NCI-H146 treated with DMSO at 0.1 percent for 48 hours (cell line): ENCODE measurements at regions not wholly inside any gene's neighbourhood (a gene's known extent, or its start where the extent isn't known, plus 50 kb on each side); places are given as distances from the start of the nearest gene placed in this dataset.

ENCODE experiments used
- DNase-seq: peaks from one replicate; lab custom pipeline; 2025; ENCODE audit not compliant: unreplicated experiment; lab: John Stamatoyannopoulos, UW

DNA sequence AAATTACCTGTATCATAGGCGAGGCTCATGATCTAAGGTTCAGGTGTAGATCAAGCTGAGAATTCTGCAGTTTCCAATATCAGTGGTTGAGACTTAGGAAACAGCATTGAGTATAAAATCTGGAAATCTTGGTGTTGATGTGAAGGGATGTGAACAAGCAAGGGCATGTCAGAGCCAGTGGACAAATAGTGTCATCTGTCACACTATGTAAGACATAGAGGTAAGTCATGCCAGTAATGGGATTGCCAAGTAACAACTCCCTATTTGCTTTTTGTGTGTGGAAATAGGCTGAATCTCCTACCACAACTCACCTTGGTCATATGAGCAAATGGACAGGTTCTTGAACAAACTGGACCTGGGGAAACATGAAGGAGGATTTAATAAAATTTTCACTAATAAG lies 334.5 kb upstream of the EMCN start:
- no peak for DNase-seq

GRCh38 chr4:100849319-100849718 lies 331.5 kb upstream of the EMCN start:
- DNase-seq: no peak

- DNase-seq: no peak
Measured at GRCh38 chr4:100848841-100849240, 331.0 kb upstream of the EMCN start.

GRCh38 chr4:100843910-100844309 lies 326.1 kb upstream of the EMCN start:
- DNase-seq: no peak

- DNase-seq: no peak
Measured at GRCh38 chr4:100842856-100843255, 325.0 kb upstream of the EMCN start.

GRCh38 chr4:100841911-100842310 lies 324.1 kb upstream of the EMCN start:
- no peak for DNase-seq

DNA sequence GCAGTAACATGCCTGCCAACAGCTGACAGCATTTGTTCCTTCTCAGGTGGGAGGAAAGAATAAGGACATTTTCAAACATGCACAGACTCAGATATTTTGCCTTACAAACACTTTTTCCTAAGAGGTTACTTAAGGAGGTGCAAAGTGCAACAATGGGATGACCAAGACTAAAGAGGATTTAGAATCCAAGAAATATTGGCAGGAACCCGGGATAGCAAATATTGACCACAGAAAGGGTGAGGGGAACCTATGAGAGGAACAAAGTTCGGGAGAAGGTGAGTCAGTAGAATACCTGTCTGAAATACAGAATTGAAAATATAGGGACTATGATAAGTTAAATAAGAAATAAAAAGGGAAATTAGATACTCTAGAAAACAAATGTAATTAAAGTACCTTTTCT lies 321.9 kb upstream of the EMCN start:
- DNase-seq: no peak

DNA sequence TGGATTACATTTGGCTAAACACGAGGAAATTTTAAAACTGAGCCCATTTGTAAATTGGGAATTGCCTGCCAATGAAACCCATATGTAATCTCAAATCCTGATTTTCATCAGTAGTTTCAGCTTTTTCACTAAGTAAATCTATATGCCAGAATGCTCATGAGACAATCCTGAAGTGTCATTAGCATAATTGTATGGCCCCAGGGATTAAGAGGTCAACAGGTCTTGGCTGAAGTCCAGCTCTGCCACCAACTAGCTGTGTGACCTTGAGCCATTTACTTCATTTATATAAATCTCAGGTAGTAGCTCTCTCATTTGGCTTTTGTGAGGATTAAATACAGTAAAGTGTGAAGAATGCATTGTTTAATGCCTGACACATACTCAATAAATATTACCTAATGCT lies 320.5 kb upstream of the EMCN start:
- peak; percentile 11 for DNase-seq

- DNase-seq: no peak
Measured at GRCh38 chr4:100836929-100837328, 319.1 kb upstream of the EMCN start.

DNA sequence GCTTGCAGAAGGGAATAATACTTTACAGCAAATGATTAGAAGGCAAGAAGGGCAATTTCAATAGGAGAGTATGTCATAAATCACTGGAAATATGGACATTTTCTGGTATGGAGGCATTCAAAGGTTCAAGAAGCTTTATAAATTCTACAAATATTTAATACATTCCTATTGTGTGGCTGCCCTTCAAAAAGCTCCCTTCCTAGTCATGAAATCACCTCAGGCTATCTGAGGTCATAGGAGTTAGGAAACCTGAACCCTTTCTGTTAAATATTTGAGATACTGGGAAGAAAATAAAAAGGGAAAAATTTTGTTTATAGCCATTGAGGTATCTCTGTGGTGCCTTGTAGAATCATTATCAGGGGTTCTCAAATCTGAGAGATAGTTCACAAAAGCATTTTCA lies 316.8 kb upstream of the EMCN start:
- DNase-seq: no peak

- no peak for DNase-seq
Measured at GRCh38 chr4:100833906-100834305, 316.1 kb upstream of the EMCN start.

DNA sequence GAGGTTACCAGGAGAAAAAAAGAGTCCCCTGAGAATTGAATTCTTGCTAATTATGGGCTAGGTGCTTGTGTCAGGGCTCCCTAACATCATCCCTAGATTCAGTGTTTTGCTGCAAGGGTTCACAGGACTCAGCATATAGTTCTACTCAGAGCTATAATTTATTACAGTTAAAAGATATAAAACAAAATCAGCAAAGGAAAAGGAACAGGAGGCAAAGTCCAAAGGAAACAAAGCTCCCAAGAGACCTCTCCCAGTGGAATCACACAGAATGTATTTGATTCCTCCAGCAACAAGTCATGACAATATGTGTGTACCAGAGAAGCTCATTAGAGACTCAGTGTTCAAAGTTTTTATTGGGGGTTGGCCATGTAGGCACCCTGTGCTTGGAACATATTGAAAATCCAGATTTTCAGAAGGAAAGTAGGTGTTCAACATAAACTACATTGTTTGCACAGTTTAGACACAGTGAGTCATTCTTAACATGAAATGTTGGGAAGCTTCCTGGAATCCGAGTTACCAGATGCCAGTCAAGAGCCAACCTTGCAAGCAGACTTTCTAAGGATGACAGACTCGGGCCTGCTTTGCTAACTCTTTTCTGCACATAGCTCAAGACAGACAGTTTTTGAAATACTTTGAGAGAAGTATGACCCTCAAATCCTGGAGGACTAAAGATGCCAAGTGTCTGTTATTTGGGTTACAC lies 311.3 kb upstream of the EMCN start:
- no peak for DNase-seq

- DNase-seq: no peak
Measured at GRCh38 chr4:100828364-100828763, 310.5 kb upstream of the EMCN start.

GRCh38 chr4:100827756-100828155 lies 309.9 kb upstream of the EMCN start:
- no peak for DNase-seq

DNA sequence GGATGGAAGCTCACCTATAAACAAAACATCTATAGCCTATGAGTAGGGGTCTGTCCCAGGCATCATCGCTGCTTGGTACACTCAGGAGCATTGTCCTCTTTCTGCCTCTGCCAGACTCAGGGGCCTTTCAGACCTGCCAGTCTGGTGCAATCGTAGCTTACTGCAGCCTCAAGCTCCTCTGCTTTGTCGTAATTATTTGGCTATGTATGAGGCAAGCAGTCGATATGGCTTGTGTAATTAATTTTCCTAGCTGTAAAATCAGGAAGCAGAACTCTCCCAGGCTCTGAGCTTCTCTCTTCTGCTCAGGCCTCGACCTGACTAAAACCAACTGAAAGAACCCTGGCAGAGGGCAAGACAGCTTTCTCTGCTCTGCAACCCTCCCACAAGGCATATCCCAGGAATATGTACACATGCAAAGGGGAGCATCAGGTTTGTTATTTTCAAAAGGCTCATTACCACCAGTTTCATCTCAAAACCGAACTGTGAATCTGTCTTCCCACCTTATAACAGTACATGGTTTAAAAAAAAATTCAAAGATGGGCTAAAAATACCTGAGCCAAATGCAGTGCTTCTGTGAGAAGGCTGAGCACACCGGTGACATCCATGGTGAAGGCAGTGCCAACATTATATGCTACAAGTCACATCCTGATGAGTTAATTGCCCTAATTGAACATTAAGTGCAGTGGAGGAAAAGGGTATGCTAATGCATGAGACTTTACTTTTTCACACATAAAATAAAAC lies 309.2 kb upstream of the EMCN start:
- no peak for DNase-seq

DNA sequence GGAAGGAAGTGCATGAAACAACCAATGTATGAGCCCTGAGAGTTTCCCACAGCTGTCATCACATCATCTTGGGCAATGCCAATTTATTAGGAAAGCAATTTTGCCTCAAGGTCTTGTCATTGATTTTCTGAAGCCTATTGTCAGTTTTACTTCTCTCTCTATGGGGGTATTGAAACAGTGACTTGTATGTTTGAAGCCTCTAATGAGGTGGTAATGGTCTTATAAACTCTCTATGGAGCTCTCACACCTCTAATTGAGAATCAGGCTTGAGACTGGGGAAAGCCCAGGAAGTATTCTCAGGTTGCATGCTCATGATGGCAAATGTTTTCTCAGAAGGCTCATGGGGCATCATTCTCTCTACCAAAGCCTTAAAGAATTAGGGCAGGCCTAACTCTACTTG lies 308.2 kb upstream of the EMCN start:
- peak; percentile 2 for DNase-seq

DNA sequence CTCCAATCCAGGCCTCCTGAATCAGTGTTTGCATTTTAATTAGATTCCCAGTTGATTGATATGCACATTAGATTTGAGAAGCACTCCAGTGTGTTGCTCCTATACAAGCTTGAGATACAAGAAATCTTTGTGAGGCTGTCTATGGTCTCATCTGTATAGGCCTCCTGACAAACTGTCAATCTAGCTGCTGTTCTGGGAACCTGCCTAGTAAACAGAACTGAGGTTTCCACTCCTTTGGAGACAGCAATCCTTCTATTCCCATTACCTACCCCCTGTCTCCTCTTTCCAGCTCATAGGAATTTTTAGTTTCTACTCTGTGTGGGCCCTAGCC lies 306.1 kb upstream of the EMCN start:
- no peak for DNase-seq

DNA sequence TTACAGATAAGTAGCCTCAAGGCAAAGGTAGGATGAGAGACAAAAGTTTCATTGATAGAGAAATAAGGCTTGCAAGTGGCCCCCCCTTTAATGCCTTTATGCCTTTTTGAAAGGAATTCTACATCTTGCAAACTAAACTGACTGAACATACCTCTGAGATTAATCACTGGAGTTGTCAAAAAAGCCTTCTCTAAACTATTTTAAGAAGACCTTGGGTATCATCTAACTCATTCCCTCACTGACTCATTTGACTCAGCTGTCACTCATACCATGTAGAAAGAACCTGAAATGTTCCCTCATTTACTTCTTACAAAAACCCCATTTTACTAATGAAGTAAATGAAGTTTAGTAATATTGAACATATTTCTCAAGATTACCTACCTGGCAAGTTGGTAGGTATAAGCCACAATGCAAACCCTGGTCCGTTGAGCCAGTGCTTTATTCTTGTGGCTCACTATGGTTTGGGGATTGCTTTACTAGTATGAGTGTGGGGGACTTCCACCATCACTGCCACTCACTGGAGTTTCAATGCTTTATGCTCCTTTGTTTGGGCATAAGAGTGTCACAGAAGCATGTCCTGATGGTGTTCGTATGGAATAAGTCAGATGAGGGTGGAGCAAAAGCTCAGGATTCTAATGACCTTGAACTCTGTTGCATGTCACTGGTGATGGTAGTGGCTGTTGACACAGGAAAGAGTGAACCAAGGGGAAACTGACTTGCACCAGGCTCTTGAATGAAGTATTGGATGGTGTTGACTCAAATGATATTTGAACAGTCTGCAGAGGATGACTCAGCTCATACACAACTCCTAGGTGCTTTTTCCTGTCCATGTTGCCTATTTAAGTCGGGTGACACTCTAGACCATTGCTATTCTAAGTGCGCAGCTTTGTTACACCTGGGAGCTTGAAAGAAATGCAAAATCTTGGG lies 305.5 kb upstream of the EMCN start:
- no peak for DNase-seq

DNA sequence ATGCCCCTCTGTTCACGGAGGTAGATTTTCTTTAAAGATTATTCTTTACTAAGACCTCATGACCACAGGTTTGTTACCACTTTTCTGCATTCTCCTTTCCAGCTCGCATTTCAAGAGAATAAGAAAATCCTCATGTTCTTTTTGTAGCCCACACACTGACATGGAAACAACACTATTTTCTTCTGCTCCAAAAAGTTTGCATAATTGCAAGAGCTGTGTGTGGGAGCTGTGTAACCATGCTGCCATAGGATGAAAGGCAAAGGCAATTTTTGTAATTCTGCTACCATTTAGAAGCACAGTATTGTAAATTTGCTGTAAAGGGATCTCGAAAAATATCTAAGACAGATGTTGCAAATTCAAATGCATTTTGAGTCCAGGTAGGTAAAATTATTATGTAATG lies 302.4 kb upstream of the EMCN start:
- no peak for DNase-seq

GRCh38 chr4:100819505-100819904 lies 301.7 kb upstream of the EMCN start:
- DNase-seq: no peak

- DNase-seq: no peak
Measured at GRCh38 chr4:100816436-100817045, 298.7 kb upstream of the EMCN start.
